RWPE2 (cell line): ENCODE measurements at regions not wholly inside any gene's neighbourhood (a gene's known extent, or its start where the extent isn't known, plus 50 kb on each side); places are given as distances from the start of the nearest gene placed in this dataset.

Source experiments
- ATAC-seq: fragments of 200-7000 bp; cut with Tn5 transposase; 3 replicates; pipeline ENCODE4 v1.9.1; 2021; ENCODE audit warnings: low read depth
- DNase-seq: peaks from one replicate; pipeline ENCODE4 v3.0.0-alpha.2; 2020; ENCODE audit warnings: low spot score
- H3K27ac ChIP-seq: fragments of 450-650 bp; 2 replicates; pipeline ENCODE4 v1.5.1; 2017; ENCODE audit warnings: mild to moderate bottlenecking; ENCODE audit not compliant: poor library complexity, severe bottlenecking
- H3K27me3 ChIP-seq: fragments of 250-450 bp; sonication (Bioruptor Pico); 2 replicates; pipeline ENCODE4 v1.5.1; 2021; ENCODE audit warnings: mild to moderate bottlenecking, moderate library complexity; ENCODE audit not compliant: insufficient read depth, poor library complexity, severe bottlenecking
- H3K36me3 ChIP-seq: fragments of 250-450 bp; sonication (Bioruptor Pico); 2 replicates; pipeline ENCODE4 v1.5.1; 2020; ENCODE audit warnings: low read depth, mild to moderate bottlenecking, moderate library complexity
- H3K4me1 ChIP-seq: fragments of 250-450 bp; sonication (Bioruptor Pico); 2 replicates; pipeline ENCODE4 v1.5.1; 2021; ENCODE audit warnings: mild to moderate bottlenecking, moderate library complexity; ENCODE audit not compliant: insufficient read depth, poor library complexity, severe bottlenecking
- H3K4me3 ChIP-seq: fragments of 250-450 bp; sonication (Bioruptor Pico); 2 replicates; pipeline ENCODE4 v1.5.1; 2021; ENCODE audit warnings: mild to moderate bottlenecking, moderate library complexity; ENCODE audit not compliant: severe bottlenecking
- H3K9me3 ChIP-seq: fragments of 250-450 bp; sonication (Bioruptor Pico); 2 replicates; pipeline ENCODE4 v1.5.1; 2021; ENCODE audit warnings: mild to moderate bottlenecking, moderate library complexity; ENCODE audit not compliant: severe bottlenecking
- TF ChIP-seq, protein P1 (sequence below): fragments of 450-650 bp; IDR thresholded peaks from one replicate; pipeline ENCODE4 v1.5.1; 2017; ENCODE audit warnings: mild to moderate bottlenecking, moderate library complexity; ENCODE audit not compliant: poor library complexity, severe bottlenecking

DNA sequence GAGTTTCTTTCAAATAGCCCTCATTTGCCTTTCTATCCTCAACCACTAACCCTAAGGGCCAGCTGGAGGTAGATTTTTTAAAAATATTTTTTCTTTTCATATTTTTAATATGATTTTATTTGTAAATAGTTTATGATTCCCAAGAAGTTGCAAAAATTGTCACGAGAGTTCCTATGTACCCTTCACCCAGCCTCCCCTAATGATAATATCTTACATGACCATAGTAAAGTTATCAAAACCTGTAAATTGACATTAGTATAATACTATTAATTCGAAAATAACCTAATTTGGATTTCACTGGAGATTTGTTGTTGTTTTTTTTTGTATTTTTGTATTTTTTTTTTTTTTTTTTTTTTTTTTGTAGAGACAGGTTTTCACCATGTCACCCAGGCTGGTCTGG, 495.5 kb downstream of the MIAT start:
- H3K27ac ChIP-seq = no peak overlapping the region
- no peak overlapping the region for H3K4me3 ChIP-seq
- TF ChIP-seq, protein P1, sequence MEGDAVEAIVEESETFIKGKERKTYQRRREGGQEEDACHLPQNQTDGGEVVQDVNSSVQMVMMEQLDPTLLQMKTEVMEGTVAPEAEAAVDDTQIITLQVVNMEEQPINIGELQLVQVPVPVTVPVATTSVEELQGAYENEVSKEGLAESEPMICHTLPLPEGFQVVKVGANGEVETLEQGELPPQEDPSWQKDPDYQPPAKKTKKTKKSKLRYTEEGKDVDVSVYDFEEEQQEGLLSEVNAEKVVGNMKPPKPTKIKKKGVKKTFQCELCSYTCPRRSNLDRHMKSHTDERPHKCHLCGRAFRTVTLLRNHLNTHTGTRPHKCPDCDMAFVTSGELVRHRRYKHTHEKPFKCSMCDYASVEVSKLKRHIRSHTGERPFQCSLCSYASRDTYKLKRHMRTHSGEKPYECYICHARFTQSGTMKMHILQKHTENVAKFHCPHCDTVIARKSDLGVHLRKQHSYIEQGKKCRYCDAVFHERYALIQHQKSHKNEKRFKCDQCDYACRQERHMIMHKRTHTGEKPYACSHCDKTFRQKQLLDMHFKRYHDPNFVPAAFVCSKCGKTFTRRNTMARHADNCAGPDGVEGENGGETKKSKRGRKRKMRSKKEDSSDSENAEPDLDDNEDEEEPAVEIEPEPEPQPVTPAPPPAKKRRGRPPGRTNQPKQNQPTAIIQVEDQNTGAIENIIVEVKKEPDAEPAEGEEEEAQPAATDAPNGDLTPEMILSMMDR = no peak
- H3K27me3 ChIP-seq = no peaks in the 10 kb centered on the region
- H3K4me1 ChIP-seq = no peaks in the 10 kb centered on the region
- H3K9me3 ChIP-seq = no peaks in the 10 kb centered on the region
- H3K36me3 ChIP-seq = no peaks in the 10 kb centered on the region
- ATAC-seq (no peak), DNase-seq (no peak)

DNA sequence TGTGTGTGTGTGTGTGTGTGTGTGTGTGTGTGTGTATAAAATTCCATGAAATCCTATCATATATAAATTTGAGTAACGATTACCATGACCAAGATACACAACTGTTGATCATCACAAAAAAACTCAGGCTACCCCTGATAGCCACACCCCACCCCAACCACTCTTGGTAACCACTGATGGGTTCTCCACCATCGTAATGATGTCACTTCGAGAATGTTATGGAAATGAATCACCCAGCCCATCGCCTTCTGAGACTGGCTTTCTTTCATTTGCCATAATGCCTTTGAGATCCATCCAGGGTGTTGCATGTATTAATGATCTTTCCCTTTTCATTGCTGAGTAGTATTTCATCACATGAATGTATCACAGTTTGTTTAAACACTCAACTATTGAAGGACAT, 496.0 kb downstream of the MIAT start:
- H3K4me1 ChIP-seq = no peaks in the 10 kb centered on the region
- ATAC-seq = no peak

DNA sequence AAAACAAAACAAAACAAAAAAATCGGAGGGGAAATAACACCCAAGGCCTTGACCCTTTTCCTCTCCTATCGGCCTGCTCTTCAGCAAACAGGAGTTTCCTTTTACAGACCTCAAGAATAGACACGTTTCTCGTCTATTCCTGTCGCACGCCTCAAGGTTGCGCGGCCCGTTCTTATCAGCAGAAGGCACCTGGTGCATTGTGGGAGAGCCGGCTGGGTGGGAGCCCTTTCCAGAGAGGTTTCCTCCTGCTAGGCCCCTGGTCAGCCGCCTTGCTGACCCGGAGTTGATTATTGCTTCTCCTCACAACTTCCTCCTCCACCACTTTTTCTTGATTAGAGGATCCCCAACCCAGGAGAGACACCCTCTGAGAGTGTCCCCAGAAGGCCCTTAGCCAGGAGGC, 497.3 kb downstream of the MIAT start:
- H3K27me3 ChIP-seq = no peaks in the 10 kb centered on the region
- DNase-seq = no peak

More for the DNA sequence above, 496.0 kb downstream of the MIAT start:
- H3K36me3 ChIP-seq = no peaks in the 10 kb centered on the region
- H3K27ac ChIP-seq = no peak overlapping the region
- no peaks in the 10 kb centered on the region for H3K27me3 ChIP-seq
- H3K4me3 ChIP-seq = no peak overlapping the region
- H3K9me3 ChIP-seq = no peaks in the 10 kb centered on the region
- no peak for DNase-seq
- TF ChIP-seq, protein P1 = no peak

GRCh38 chr22:27156821-27157489, 499.6 kb downstream of the MIAT start:
- ATAC-seq = no peak

More for the DNA sequence above, 497.3 kb downstream of the MIAT start:
- H3K9me3 ChIP-seq = no peaks in the 10 kb centered on the region
- no peak overlapping the region for H3K27ac ChIP-seq
- H3K4me3 ChIP-seq = no peak overlapping the region
- TF ChIP-seq, protein P1 = no peak
- H3K4me1 ChIP-seq = no peaks in the 10 kb centered on the region
- ATAC-seq = no peak
- no peaks in the 10 kb centered on the region for H3K36me3 ChIP-seq

More at GRCh38 chr22:27156821-27157489, 499.6 kb downstream of the MIAT start:
- Histone ChIP-seq H3K36me3 (no peaks in the 10 kb centered on the region), H3K27me3 (no peaks in the 10 kb centered on the region), H3K4me1 (no peaks in the 10 kb centered on the region), H3K27ac (no peak overlapping the region), H3K9me3 (no peaks in the 10 kb centered on the region), H3K4me3 (no peak overlapping the region)
- no peak for DNase-seq
- TF ChIP-seq, protein P1 = no peak
